Ascending aorta (tissue), 2 donors: ENCODE measurements at regions not wholly inside any gene's neighbourhood (a gene's known extent, or its start where the extent isn't known, plus 50 kb on each side); places are given as distances from the start of the nearest gene placed in this dataset.
"Not testable (repeated sequence)": the region's sequence is repeated elsewhere in the genome, so short reads cannot be mapped to it uniquely, and the experiment has no call there.

Source experiments
- DNase-seq, 2 donors: peaks; one replicate each; pipeline ENCODE4 v3.0.0-alpha.2; 2019; ENCODE audit warnings: low spot score in 2 of 2
- H3K27ac ChIP-seq, 2 donors: fragments of 200-600 bp; sonication (generic); one replicate each; pipeline ENCODE4 v1.5.1; 2016 to 2017; ENCODE audit warnings: mild to moderate bottlenecking in 1 of 2
- H3K27me3 ChIP-seq: fragments of 200-600 bp; sonication (generic); one replicate; pipeline ENCODE4 v1.5.1; 2017
- H3K36me3 ChIP-seq, 2 donors: fragments of 200-600 bp; sonication (generic); one replicate each; pipeline ENCODE4 v1.5.1; 2016
- H3K4me1 ChIP-seq, 2 donors: fragments of 200-600 bp; sonication (generic); one replicate each; pipeline ENCODE4 v1.5.1; 2016 to 2017; ENCODE audit warnings: mild to moderate bottlenecking in 1 of 2
- H3K4me3 ChIP-seq, 2 donors: fragments of 200-600 bp; sonication (generic); one replicate each; pipeline ENCODE4 v1.5.1; 2016 to 2017; ENCODE audit warnings: mild to moderate bottlenecking in 1 of 2
- H3K9me3 ChIP-seq, 2 donors: fragments of 200-600 bp; sonication (generic); one replicate each; pipeline ENCODE4 v1.5.1; 2016
- intact Hi-C: fragments of 100-400 bp; cut with DNase I; formaldehyde crosslinking; loops from one replicate; pipeline ENCODE4 v1.15.1; 2023
- TF ChIP-seq, protein P1 (sequence below), 3 experiments: fragments of 200-600 bp in 2 of 3; fragments of 450-650 bp in 1 of 3; sonication (generic) in 2 of 3; IDR thresholded peaks; one replicate each; pipeline ENCODE4 v1.5.1; 2016 to 2019; ENCODE audit warnings: antibody characterized with exemption in 3 of 3, mild to moderate bottlenecking in 1 of 3, moderate library complexity in 1 of 3

DNA sequence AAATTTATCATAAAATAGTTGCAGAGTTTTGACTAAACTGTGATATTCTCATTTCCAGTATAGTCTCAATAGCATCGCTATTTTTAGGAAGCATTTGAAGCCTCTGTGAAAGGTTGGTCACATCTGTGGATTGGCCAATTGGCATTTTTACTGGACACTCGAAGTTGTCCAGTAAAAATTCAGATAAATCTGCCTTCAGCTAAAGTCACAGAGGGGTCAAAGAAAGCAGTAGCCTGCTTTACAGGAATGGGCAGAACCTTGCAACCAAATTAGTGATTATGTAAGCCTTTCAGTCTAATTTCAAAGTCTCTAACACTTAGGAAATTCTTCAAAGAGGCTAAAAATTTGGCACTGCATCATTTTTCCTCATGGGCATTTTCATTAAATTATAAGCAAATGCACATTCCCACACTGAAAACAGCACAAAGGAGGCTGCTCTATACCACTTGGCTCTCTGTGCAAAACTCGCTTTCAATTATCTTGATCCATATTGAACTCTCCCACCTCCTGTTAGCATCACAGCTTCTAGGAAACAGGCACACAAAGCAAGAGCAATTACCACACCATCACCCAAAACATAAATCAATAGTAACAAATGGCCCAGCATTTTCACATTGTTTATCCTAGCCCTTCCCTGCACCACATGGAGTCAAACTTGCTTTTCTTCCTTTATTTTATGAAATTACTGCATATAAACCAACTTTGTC, 318.5 kb upstream of the DUSP10 start:
- DNase-seq = no peak
- no peaks in the 10 kb centered on the region for H3K4me1 ChIP-seq
- intact Hi-C loops = no loop called here

DNA sequence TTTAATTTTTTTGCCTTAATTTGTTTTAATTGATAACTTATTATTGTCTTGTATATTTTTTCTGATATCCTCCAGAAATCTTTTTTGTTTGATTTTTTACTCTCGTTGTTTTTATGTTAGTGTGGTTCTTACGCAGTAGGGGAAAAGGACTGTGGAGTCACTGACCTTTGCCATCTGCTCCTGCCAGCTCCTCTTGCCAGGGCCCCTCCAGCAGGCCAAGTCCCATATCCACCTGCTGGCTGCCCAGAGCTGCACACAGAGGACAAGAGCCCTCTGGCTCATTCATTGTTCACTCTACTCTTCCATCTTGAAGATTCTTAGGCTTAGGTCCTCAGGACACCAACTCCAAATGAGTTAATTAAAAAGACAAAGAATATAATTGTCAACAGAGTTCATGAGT, 316.4 kb upstream of the DUSP10 start:
- Histone ChIP-seq H3K27me3 (no peaks in the 10 kb centered on the region), H3K4me1 (no peaks in the 10 kb centered on the region), H3K27ac (no peak overlapping the region), H3K9me3 (no peaks in the 10 kb centered on the region), H3K4me3 (no peak overlapping the region), H3K36me3 (no peaks in the 10 kb centered on the region)
- DNase-seq = no peak
- TF ChIP-seq, protein P1, sequence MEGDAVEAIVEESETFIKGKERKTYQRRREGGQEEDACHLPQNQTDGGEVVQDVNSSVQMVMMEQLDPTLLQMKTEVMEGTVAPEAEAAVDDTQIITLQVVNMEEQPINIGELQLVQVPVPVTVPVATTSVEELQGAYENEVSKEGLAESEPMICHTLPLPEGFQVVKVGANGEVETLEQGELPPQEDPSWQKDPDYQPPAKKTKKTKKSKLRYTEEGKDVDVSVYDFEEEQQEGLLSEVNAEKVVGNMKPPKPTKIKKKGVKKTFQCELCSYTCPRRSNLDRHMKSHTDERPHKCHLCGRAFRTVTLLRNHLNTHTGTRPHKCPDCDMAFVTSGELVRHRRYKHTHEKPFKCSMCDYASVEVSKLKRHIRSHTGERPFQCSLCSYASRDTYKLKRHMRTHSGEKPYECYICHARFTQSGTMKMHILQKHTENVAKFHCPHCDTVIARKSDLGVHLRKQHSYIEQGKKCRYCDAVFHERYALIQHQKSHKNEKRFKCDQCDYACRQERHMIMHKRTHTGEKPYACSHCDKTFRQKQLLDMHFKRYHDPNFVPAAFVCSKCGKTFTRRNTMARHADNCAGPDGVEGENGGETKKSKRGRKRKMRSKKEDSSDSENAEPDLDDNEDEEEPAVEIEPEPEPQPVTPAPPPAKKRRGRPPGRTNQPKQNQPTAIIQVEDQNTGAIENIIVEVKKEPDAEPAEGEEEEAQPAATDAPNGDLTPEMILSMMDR (IDR thresholded peaks at IDR 0.05) = no peak
- intact Hi-C loops = no loop called here

More for the DNA sequence above, 318.5 kb upstream of the DUSP10 start:
- peaks cover 0 to 10% of the 10 kb centered on the region in 2 donors for H3K9me3 ChIP-seq
- no peak overlapping the region for H3K4me3 ChIP-seq
- H3K36me3 ChIP-seq = no peaks in the 10 kb centered on the region
- H3K27ac ChIP-seq = no peak overlapping the region
- TF ChIP-seq, protein P1 (IDR thresholded peaks at IDR 0.05) = no peak
- H3K27me3 ChIP-seq = no peaks in the 10 kb centered on the region

DNA sequence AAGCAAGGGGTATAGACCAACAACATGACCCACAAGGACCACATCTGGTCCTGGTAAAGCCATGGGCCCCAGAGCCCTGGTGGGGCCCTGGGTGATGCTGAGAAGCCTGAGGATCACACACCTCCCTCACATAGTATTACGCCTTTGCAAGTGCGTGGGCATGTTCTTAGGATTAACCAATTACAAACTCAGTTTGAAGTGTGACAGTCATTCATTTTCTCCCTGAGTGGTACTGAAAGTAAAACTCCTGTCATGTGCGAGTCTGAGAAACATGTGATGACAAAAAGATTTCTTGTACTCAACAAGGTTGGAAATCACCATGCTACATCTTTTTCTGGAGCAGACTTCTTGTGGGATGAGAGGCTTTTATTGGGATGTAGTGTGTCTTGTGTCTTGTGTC, 315.3 kb upstream of the DUSP10 start:
- Histone ChIP-seq H3K4me1 (no peaks in the 10 kb centered on the region), H3K27me3 (no peaks in the 10 kb centered on the region), H3K9me3 (no peaks in the 10 kb centered on the region), H3K27ac (no peak overlapping the region), H3K4me3 (no peak overlapping the region), H3K36me3 (no peaks in the 10 kb centered on the region)
- TF ChIP-seq, protein P1 (IDR thresholded peaks at IDR 0.05) = no peak
- intact Hi-C loops = no loop called here
- no peak for DNase-seq

DNA sequence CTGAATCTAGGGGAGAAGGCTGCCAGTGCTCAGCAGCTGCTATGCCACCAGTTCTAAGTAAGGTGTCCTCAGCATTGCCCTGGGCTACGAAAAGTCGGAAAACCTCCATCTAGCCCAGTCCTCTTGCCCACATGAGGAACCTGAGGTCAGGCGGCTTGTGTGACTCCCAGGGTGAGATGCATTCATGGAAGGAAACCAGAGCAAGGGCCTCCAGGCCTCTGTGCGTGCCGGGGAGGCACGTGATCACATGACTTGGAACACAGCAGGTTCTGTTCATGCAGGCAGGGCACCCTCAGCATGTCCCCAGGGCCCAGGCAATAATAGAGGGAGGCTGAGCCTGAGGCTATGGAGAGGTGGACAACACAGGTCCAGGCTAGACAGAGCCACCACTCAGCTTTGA, 312.5 kb upstream of the DUSP10 start:
- H3K27ac ChIP-seq = no peak overlapping the region
- H3K4me1 ChIP-seq = no peaks in the 10 kb centered on the region
- TF ChIP-seq, protein P1 (IDR thresholded peaks at IDR 0.05) = no peak
- DNase-seq = no peak
- no peaks in the 10 kb centered on the region for H3K27me3 ChIP-seq
- no peaks in the 10 kb centered on the region for H3K9me3 ChIP-seq
- intact Hi-C loops = no loop called here
- no peaks in the 10 kb centered on the region for H3K36me3 ChIP-seq
- no peak overlapping the region for H3K4me3 ChIP-seq

DNA sequence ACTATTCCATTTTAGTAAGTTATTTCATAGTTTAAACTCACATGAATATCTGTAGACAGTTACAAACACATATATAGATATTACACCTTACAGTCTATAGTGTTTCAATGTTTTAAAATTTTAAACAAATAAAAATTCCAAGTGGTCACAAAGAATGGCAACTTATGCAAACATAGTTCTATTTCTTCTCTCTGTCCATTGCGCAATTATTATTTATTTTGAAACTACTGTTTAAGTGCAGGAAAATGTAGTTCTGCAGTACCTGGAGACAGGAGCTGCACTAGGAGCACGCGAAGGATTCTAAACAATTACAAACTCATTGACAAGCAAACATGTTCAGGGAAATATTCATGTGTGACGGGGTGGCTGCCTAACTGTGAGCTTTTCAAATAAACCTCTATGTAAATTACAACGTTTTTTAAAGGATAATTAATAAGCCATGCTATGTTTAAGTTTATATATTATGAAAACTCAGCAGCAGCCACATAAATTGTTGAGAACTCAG, 312.0 kb upstream of the DUSP10 start:
- Histone ChIP-seq H3K4me3 (no peak overlapping the region), H3K27me3 (no peaks in the 10 kb centered on the region), H3K9me3 (no peaks in the 10 kb centered on the region), H3K36me3 (no peaks in the 10 kb centered on the region), H3K27ac (no peak overlapping the region), H3K4me1 (no peaks in the 10 kb centered on the region)
- TF ChIP-seq, protein P1 (IDR thresholded peaks at IDR 0.05) = no peak
- intact Hi-C loops = no loop called here
- DNase-seq = no peak

DNA sequence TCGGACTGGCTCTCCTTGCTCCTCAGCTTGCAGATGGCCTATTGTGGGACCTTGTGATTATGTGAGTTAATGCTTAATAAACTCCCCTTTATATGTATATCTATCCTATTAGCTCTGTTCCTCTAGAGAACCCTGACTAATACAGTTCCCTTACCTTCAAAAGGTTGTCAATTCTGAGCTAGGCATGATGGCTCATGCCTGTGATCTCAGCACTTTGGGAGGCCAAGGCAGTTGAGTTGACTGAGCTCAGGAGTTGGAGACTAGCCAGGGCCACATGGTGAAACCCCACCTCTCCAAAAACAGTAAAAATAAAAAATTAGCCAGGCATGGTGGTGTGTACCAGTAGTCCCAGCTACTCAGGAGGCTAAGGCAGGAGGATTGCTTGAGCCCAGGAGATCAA, 309.4 kb upstream of the DUSP10 start:
- H3K36me3 ChIP-seq, DNase-seq, intact Hi-C loops, H3K9me3 ChIP-seq, H3K4me1 ChIP-seq, H3K4me3 ChIP-seq, H3K27ac ChIP-seq, H3K27me3 ChIP-seq: not testable (repeated sequence)

DNA sequence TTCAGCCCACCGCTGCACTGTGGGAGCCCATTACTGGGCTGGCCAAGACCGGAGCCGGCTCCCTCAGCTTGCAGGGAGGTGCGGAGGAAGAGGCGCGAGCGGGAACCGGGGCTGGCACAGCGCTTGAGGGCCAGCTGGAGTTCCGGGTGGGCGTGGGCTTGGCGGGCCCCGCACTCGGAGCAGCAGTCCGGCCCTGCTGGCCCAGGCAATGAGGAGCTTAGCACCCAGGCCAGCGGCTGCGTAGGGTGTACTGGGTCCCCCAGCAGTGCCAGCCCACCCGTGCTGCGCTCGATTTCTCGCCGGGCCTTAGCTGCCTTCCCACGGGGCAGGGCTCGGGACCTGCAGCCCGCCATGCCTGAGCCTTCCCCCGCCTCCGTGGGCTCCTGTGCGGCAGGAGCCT, 307.8 kb upstream of the DUSP10 start:
- H3K27ac ChIP-seq, H3K4me1 ChIP-seq, DNase-seq, H3K36me3 ChIP-seq, intact Hi-C loops, H3K9me3 ChIP-seq, H3K27me3 ChIP-seq, H3K4me3 ChIP-seq: not testable (repeated sequence)
